ENCODE measurements at regions not wholly inside any gene's neighbourhood (a gene's known extent, or its start where the extent isn't known, plus 50 kb on each side); places are given as distances from the start of the nearest gene placed in this dataset.
"Not testable (repeated sequence)": the region's sequence is repeated elsewhere in the genome, so short reads cannot be mapped to it uniquely, and the experiment has no call there.

GRCh38 chr20:22058746-22059145 lies 353.3 kb downstream of the PAX1 start:
- DNase-seq, result no peak

GRCh38 chr20:22055981-22056380 lies 350.5 kb downstream of the PAX1 start:
- DNase-seq, result no peak

DNA sequence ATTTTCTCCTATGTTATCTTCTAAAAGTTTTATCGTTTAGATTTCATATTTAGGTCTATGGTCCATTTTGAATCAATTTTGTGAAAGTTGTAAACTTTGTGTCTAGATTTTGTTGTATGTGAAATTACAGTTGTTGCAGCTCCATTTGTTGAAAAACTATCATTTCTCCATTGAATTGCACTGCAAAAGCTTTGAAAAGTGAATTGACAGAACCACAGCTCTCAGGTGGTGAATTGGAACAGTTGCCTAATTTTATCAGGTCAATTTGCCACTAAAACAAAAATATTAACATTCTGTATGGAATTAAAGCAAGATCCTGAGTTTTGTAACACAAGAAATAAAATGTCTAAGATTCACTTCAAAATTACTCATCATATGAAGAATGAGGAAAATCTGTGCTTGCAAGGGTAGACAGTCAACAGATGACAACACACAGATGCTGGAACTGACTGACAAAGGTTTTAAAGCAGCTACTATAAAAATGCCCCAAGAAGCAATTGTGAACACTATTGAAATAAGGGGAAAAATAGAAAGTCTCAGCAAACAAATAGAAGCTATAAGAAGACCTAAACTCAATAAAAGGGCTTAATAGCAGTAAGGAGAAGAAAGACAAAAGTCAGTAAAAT lies 346.7 kb downstream of the PAX1 start:
- DNase-seq, result no peak

- not testable (repeated sequence) for DNase-seq
These were observed 340.6 kb downstream of the PAX1 start for GRCh38 chr20:22045956-22046507.

DNA sequence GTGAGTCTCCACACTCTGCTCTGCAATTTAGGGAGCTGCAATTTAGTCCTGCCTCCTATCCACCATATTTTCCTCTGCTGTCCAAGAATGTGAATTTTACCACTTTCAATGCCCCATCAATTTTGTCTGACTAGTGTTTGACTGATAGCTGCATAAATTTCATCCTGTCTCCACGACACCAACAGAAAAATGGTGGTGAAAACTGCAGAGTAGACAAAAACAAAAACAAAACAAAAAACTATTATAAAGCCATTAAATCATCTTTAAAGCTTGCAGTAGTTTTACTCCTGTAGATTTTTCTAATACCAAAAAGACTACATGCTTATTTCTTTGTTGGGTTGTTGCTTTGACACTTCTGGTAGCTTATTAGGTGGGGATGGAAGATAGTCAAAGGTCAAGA lies 322.0 kb downstream of the PAX1 start:
- no peak for DNase-seq

DNA sequence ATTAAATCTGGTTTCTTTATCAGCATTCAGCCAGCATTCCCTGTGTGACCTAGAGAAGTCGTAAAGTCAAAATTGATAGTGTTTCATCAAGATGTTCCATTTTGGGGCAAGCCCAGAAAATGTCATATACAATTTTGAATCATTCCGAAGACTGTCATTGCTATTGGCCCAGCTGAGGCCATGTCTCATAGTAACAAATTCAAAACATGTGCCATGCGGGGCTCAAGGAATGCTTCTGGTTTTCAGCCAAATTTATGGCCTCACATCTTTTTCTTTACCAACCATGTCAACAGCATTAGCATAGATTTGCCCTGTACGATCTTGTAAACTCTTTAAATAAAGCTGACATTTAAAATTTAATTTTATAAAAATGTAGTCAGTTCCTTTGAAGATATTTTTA lies 314.7 kb downstream of the PAX1 start:
- DNase-seq, result no peak

DNA sequence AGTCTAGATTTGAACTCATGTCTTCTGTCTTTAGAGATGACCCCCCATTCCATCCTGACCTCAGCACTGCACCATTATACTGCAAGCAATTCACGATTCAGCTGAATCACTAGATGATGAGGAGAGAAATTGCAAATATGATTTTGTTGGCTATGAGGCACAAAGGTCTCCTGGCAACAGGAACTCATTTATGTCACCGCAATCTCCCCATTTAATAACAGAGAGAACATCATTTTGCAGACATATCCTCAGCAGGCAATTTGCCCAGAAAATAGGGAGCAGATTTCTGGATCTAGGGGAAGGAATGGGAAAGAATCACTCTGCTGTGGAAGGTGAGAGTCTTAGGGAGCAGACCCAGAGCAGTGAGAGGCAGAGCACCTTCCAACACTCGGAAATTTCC lies 303.0 kb downstream of the PAX1 start:
- DNase-seq, result no peak

DNA sequence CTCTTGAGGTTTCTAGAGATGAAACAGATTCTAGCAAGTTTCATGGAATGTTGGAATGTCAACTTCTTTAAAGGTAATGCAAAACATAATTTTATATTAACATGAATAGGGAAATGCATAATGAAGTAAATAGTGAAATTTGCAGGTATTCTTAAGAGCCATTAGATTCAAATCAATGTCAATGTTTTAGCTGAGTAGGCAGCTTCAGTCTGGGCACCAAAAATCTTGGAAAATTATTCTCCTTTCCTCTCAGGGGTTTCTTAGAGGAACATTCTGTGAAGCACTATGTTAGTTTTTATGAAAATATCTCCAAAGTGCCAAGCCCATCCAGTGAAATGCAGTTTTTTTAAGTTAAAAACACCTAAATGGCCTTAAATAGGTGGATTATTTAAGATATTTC lies 300.8 kb downstream of the PAX1 start:
- DNase-seq, result no peak

DNA sequence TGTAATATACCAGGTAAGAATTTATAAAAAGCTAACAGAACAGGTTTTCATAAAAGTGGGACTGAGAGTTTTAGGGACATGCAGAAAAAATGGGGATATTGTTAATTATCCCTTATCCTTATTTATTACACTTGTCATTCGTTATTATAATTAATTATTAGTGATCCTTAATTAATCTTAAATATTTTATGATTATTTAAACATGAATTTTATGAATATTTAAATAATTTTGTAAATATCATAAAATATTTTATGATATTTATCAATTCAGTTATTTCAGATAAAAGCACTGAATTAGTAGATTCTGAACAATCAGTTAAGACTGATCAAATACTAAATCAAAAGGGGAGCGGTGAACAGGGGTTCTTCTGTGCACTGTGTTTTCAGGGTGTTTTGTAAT lies 300.1 kb downstream of the PAX1 start:
- no peak for DNase-seq

GRCh38 chr20:22004946-22005345 lies 299.5 kb downstream of the PAX1 start:
- DNase-seq, result no peak

DNA sequence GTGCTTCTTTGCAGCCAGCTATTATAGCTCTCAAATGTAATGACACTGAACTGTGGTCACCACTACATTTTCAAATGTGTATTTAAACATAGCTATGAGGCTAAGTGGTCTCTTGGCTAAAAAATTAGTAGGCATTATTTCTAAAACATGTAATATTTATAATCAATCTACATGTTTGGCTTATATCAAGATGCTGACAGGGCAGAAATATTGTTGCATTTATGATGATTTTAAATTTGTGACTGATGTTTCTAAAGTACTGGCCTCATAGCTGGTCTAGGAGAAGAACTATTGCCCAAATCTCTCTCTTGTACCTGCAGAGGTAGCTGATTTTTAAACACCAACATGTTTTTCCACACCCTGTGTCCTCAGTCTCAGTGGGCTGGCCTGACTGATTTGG lies 298.2 kb downstream of the PAX1 start:
- no peak for DNase-seq

DNA sequence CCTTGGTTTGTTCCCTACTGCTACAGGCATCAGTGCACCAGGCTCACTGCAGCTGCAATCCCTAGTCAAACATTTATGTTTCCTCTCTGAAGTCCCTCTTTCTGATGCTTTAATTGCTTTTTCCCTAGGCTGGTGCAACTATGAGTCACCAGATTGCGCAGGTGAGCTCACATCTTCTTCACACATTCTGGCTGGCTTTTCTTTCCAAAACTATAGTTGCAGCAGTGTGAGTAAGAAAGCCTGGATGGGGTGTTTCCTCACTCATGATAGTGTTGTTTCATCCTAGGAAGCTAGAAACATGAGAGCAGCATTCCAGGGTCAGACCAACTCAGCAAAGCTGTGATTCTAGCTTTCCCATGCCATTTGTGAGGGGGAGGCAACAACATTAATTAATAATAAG lies 296.4 kb downstream of the PAX1 start:
- DNase-seq, result peak; percentile 19

DNA sequence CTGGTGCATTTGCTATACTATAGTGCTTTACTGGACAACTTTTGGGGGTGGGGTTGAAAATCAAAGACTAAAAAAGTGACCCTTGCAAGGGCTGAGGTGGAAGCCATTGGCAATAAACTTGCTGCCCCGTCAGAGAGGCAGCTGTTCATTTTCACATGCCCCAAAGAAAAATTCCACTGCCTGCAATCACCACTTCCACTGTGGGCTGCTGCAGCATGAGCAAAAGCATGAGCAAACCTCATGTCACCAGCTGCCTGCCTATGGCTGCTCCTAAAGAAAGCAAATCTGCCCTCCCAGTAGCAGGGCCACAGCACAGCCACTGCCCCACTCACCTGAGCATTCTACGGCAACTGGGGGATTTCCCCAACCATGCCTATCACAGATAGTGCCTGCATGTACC lies 290.0 kb downstream of the PAX1 start:
- DNase-seq, result no peak

DNA sequence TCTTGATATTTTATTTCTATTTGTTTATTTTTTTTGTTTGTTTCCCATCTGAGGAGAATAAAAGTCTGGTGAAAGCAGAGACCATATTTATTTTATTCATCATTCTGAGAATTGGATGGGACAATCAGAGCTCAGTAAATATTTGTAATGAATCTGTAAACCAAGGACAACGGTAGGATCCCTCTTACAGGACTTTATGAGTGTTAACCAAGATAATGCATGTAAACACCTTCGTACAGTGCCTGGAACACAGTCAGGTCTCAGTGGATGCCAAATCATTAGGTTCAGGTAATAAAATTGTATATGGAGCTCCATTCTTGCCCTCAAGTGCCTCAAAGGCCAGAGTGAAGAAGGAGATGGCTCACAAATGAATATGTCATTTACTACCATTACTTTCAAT lies 288.7 kb downstream of the PAX1 start:
- DNase-seq, result no peak

GRCh38 chr20:21982559-21982958 lies 277.1 kb downstream of the PAX1 start:
- no peak for DNase-seq

GRCh38 chr20:21981597-21982344 lies 276.3 kb downstream of the PAX1 start:
- DNase-seq, result no peak

- DNase-seq, result no peak
These were observed 275.7 kb downstream of the PAX1 start for GRCh38 chr20:21981179-21981578.

- DNase-seq, result no peak
These were observed 266.0 kb downstream of the PAX1 start for GRCh38 chr20:21971436-21971835.

DNA sequence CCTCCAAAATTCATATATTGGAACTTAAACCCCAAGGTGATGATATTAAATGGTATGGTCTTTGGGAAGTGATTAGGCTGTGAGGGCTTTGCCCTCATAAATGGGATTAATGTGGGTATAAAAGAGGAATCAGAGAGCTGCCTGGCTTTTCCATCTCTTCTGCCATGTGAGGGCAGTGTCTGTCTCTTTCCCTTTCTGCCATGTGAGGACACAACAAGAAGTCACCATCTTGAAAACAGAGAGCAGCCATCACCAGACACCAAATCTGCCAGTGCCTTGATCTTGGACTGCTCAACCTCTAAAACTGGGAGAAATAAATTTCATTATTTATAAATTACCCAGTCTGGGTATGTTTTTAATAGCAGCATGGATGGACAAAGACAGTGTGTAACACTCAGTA lies 263.0 kb downstream of the PAX1 start:
- no peak for DNase-seq

DNA sequence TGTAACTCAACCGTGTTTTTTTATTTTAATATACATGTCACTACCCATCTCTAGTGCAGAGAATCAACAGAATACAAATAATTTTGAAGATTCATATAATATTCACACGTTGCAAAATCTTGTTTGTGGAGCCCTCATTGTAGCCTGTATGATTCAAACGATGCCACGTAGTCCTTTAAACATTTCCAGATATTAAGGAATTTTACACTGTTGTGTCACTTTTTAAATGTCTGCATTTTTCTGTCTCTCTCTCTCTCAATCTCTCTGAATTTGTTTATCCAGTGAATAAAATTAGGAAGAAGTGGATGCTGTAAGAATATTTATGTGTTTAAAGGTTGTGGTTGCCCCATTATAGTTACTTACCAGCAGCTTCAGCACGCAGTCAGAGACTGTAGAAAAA lies 262.0 kb downstream of the PAX1 start:
- no peak for DNase-seq

- DNase-seq, result no peak
These were observed 251.1 kb downstream of the PAX1 start for GRCh38 chr20:21956591-21956990.

GRCh38 chr20:21947406-21947805 lies 241.9 kb downstream of the PAX1 start:
- DNase-seq, result no peak

GRCh38 chr20:21944227-21944626 lies 238.8 kb downstream of the PAX1 start:
- no peak for DNase-seq

DNA sequence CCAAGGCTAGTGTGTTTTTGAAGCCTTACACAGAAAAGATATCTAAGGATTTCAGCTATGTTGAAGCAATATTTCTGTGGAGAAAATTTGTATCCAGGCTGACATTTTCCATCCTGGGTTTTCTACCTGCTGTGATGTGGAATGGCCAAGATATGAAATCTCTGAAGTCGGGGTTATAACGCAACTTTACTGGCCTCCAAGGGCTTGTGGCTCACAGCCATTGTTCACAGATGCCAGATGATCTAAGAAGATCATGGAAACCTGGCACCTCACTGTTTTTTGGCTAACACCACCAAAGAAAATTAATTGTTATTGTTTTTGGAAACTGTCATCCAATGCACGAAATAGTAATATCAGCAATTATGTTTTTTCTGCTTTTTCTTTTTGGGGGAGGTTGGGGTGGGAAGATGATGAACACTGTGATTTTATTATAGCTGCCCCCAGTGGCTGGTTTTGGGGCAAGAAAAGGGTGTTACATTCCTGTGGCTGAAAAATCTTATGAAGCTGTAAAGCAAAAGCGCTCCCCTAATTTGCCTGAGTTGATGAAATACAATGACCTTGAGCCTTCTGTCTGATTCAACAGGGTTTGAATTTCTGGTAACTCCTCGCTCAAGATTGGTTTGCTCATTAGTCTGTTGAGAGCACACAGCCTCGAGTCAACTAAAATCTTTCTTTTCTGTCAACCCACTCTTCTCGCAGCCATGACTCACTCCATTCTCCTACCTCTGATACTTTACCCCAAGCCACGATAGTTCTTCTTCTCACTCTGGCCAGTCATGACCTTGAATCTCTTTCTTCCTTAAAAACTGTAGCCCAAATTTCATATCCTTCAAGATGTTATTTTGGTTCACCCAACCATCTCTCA lies 236.7 kb downstream of the PAX1 start:
- DNase-seq, result no peak

Measured in COR-L47 (cell line).